ENCODE measurements at regions not wholly inside any gene's neighbourhood (a gene's known extent, or its start where the extent isn't known, plus 50 kb on each side); places are given as distances from the start of the nearest gene placed in this dataset.
"Not testable (repeated sequence)": the region's sequence is repeated elsewhere in the genome, so short reads cannot be mapped to it uniquely, and the experiment has no call there.

DNA sequence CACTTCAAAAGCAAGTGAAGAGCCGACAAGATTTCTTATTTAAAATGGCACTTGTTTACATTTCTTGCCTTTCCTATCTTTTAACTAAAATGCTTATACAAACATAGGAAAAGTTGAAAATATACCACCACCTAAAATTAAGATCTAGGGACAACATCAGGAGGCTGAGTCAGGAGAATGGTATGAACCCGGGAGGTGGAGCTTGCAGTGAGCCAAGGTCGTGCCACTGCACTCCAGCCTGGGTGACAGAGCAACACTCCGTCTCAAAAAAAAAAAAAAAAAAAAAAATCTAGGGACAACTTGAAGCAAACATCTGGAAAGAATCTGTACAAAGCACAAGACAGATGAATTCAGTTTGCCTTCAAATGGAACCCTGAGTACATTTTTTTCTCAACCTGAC lies 1455.3 kb downstream of the KHDRBS2 start:
- H3K4me1 ChIP-seq (ENCODE audit: control insufficient read depth, insufficient read depth, low read length); POLR2A ChIA-PET (ENCODE audit: unreplicated experiment); H4K5ac ChIP-seq (ENCODE audit: low read depth, low read length); H4K20me1 ChIP-seq (ENCODE audit: insufficient read depth, low read length); BruUV-seq (replicated peaks); H2BK5ac ChIP-seq (ENCODE audit: low read depth, low read length, poor library complexity, severe bottlenecking); H2BK15ac ChIP-seq (ENCODE audit: low read depth, low read length); H3K27ac ChIP-seq (ENCODE audit: insufficient read depth, low read length); H4K91ac ChIP-seq (ENCODE audit: insufficient read depth, low read depth, low read length); H3K4me3 ChIP-seq (ENCODE audit: insufficient read depth, low read depth, low read length); H3K4me2 ChIP-seq (ENCODE audit: low read depth, low read length); H4K8ac ChIP-seq (ENCODE audit: low read depth in 2 of 2, low read length in 2 of 2); H3K27me3 ChIP-seq (ENCODE audit: control insufficient read depth, insufficient read depth, low read length); H2AK9ac ChIP-seq (replicated peaks; ENCODE audit: low read depth, low read length, poor library complexity); H3K23ac ChIP-seq (ENCODE audit: low read depth, low read length); H2BK20ac ChIP-seq (ENCODE audit: low read depth, low read length); H3K56ac ChIP-seq (ENCODE audit: extremely low read depth, insufficient read depth, low read length); DNase-seq; H3K36me3 ChIP-seq (ENCODE audit: control insufficient read depth, insufficient read depth, low read length); dilution Hi-C loops (cut with HindIII; ENCODE audit: low sequenced_read_pairs, unreplicated experiment); H3K9ac ChIP-seq (ENCODE audit: low read depth, low read length); ATAC-seq (ENCODE audit: low read depth); H3K9me3 ChIP-seq (ENCODE audit: control insufficient read depth, insufficient read depth, low read length); H3K9me1 ChIP-seq (ENCODE audit: insufficient read depth, low read length); H3K4ac ChIP-seq (ENCODE audit: low read depth, low read length); H2AK5ac ChIP-seq (ENCODE audit: low read depth, low read length); in situ Hi-C loops (cut with MboI; ENCODE audit: low sequenced_read_pairs); H3K79me1 ChIP-seq (ENCODE audit: low read depth in 1 of 2, low read length in 2 of 2); H2AFZ ChIP-seq (replicated peaks; ENCODE audit: low read length, poor library complexity); H3K14ac ChIP-seq (replicated peaks; ENCODE audit: low read depth, low read length); H2BK120ac ChIP-seq (ENCODE audit: low read depth, low read length); H3K18ac ChIP-seq (ENCODE audit: low read depth, low read length); intact Hi-C loops (cut with micrococcal nuclease); CTCF ChIA-PET: not testable (repeated sequence)
- no CpG with 5 or more reads among the region's 4 CpGs for WGBS, 2 experiments (ENCODE audit: extremely low coverage in 2 of 2, insufficient read length in 1 of 2)

DNA sequence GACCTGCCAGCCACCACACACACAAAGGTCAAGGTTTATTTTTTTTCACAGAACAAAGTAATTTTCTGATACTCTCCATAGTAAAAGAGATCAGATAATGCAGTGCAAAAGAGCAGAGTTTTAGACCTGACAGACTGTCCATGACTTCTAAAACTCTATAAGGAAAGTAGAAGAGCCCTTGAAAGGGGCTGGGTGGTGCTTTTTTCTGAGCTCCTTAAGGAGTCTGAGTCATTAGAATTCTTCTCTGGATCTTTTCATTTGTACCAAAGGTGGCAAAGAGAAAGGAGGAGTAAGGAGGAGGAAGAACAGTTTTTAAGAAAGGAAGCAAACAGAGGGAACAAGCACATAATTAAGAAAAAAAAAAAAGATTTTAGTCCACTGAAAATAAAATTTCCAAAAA lies 1463.4 kb downstream of the KHDRBS2 start:
- H3K18ac ChIP-seq (ENCODE audit: low read depth, low read length); H4K20me1 ChIP-seq (ENCODE audit: insufficient read depth, low read length); H3K56ac ChIP-seq (ENCODE audit: extremely low read depth, insufficient read depth, low read length); H2BK120ac ChIP-seq (ENCODE audit: low read depth, low read length); H2AK5ac ChIP-seq (ENCODE audit: low read depth, low read length); H2AK9ac ChIP-seq (replicated peaks; ENCODE audit: low read depth, low read length, poor library complexity); H2BK20ac ChIP-seq (ENCODE audit: low read depth, low read length); H3K23ac ChIP-seq (ENCODE audit: low read depth, low read length); H3K79me1 ChIP-seq (ENCODE audit: low read depth in 1 of 2, low read length in 2 of 2); H3K4ac ChIP-seq (ENCODE audit: low read depth, low read length); DNase-seq; CTCF ChIA-PET; H3K27me3 ChIP-seq (ENCODE audit: control insufficient read depth, insufficient read depth, low read length); H4K5ac ChIP-seq (ENCODE audit: low read depth, low read length); H4K8ac ChIP-seq (ENCODE audit: low read depth in 2 of 2, low read length in 2 of 2); H3K4me1 ChIP-seq (ENCODE audit: control insufficient read depth, insufficient read depth, low read length); in situ Hi-C loops (cut with MboI; ENCODE audit: low sequenced_read_pairs); H2BK15ac ChIP-seq (ENCODE audit: low read depth, low read length); dilution Hi-C loops (cut with HindIII; ENCODE audit: low sequenced_read_pairs, unreplicated experiment); H3K9me1 ChIP-seq (ENCODE audit: insufficient read depth, low read length); POLR2A ChIA-PET (ENCODE audit: unreplicated experiment); BruUV-seq (replicated peaks); H3K9ac ChIP-seq (ENCODE audit: low read depth, low read length); H3K14ac ChIP-seq (replicated peaks; ENCODE audit: low read depth, low read length); H4K91ac ChIP-seq (ENCODE audit: insufficient read depth, low read depth, low read length); H3K4me2 ChIP-seq (ENCODE audit: low read depth, low read length); H3K27ac ChIP-seq (ENCODE audit: insufficient read depth, low read length); ATAC-seq (ENCODE audit: low read depth); H3K4me3 ChIP-seq (ENCODE audit: insufficient read depth, low read depth, low read length); H2BK5ac ChIP-seq (ENCODE audit: low read depth, low read length, poor library complexity, severe bottlenecking); H2AFZ ChIP-seq (replicated peaks; ENCODE audit: low read length, poor library complexity); H3K36me3 ChIP-seq (ENCODE audit: control insufficient read depth, insufficient read depth, low read length); intact Hi-C loops (cut with micrococcal nuclease); H3K9me3 ChIP-seq (ENCODE audit: control insufficient read depth, insufficient read depth, low read length): not testable (repeated sequence)

Measured in IMR-90 (cell line).